ENCODE measurements at regions not wholly inside any gene's neighbourhood (a gene's known extent, or its start where the extent isn't known, plus 50 kb on each side); places are given as distances from the start of the nearest gene placed in this dataset.
A peak's percentile ranks its signal among the peaks of the same experiment; 100 is the strongest.

DNA sequence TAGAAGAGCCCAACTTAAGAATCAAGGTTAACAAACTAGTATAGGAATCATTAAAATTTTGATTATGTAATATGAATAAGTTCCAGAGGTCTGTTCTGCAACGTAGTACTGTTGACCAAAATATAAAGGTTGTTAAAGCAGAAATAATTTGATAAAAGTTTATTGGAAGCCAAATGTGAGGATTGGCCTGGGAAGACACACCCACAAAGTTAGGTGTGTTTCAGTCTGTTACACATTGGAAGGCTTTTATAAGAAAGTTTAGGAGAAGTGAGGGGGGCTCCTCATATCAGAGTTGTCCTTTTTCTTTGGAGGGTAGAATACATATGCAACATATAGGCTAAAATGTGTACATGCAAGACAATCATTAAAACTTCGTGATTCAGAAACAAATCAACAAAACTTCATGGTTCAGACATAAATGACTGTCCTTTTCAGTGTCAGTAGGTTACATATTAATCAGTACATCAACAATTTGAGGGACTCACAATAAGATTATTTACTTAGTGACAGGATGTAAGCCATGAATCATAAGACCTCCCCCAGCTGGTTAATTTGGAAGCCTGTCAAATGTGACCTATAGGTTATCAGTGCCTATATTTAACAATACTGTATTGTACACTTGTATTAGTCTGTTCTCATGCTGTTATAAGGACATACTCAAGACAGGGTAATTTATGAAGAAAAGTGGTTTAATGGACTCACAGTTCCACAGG is 245.0 kb upstream of the B3GALT2 start:
- Histone ChIP-seq H3K27ac (peak overlapping the region; percentile 47), H3K9me3 (ENCODE audit: low read depth) (no peaks in the 10 kb centered on the region), H3K4me3 (no peak overlapping the region), H3K36me3 (replicated peaks; ENCODE audit: insufficient read depth, low read depth) (no peaks in the 10 kb centered on the region), H3K79me2 (no peaks in the 10 kb centered on the region), H3K27me3 (no peaks in the 10 kb centered on the region), H4K20me1 (ENCODE audit: insufficient read depth, poor library complexity, severe bottlenecking) (no peaks in the 10 kb centered on the region), H3K9me2 (replicated peaks; ENCODE audit: insufficient read depth) (no peaks in the 10 kb centered on the region), H3K4me1 (ENCODE audit: insufficient read depth) (no peaks in the 10 kb centered on the region), H3K4me2 (peak overlapping the region; percentile 17), H2AFZ (no peak overlapping the region)
- no peak for DNase-seq (ENCODE audit: low spot score)
- WGBS (ENCODE audit: low lambda C conversion rate, missing lambda C conversion rate), result 64% methylated on average over 2 of the region's 2 CpGs
- TF ChIP-seq EZH2 (IDR thresholded peaks at IDR 0.05; ENCODE audit: borderline replicate concordance) (no peak), EZH2phosphoT487 (IDR thresholded peaks at IDR 0.05; ENCODE audit: low read depth, severe bottlenecking, unreplicated experiment) (no peak)
- TF ChIP-seq, protein P1, sequence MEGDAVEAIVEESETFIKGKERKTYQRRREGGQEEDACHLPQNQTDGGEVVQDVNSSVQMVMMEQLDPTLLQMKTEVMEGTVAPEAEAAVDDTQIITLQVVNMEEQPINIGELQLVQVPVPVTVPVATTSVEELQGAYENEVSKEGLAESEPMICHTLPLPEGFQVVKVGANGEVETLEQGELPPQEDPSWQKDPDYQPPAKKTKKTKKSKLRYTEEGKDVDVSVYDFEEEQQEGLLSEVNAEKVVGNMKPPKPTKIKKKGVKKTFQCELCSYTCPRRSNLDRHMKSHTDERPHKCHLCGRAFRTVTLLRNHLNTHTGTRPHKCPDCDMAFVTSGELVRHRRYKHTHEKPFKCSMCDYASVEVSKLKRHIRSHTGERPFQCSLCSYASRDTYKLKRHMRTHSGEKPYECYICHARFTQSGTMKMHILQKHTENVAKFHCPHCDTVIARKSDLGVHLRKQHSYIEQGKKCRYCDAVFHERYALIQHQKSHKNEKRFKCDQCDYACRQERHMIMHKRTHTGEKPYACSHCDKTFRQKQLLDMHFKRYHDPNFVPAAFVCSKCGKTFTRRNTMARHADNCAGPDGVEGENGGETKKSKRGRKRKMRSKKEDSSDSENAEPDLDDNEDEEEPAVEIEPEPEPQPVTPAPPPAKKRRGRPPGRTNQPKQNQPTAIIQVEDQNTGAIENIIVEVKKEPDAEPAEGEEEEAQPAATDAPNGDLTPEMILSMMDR (IDR thresholded peaks at IDR 0.05; ENCODE audit: poor library complexity), result no peak

DNA sequence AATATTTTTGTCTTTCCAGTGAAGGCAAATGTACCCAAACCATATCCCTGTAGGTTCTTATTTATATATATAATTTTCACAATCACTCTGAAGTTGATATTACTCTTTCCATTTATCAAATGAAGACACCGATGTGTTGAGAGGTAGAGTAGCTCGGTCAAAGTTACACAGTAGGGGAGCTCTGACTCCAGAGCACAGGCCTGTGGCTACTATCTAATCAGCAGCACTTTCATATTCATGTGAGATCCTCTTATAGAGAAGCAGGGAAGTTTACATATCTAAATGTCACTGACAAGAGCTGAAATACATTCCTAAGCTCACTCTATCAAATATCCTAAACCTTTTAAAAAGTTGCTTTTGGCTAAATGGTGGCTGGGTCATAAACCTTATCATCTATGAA is 241.1 kb upstream of the B3GALT2 start:
- H3K9me3 ChIP-seq (ENCODE audit: low read depth), result no peaks in the 10 kb centered on the region
- no peak overlapping the region for H3K27ac ChIP-seq
- H3K36me3 ChIP-seq (replicated peaks; ENCODE audit: insufficient read depth, low read depth), result no peaks in the 10 kb centered on the region
- H3K4me2 ChIP-seq, result no peak overlapping the region
- H2AFZ ChIP-seq, result no peak overlapping the region
- H3K9me2 ChIP-seq (replicated peaks; ENCODE audit: insufficient read depth), result no peaks in the 10 kb centered on the region
- H3K4me1 ChIP-seq (ENCODE audit: insufficient read depth), result no peaks in the 10 kb centered on the region
- WGBS (ENCODE audit: low lambda C conversion rate, missing lambda C conversion rate), result 69% methylated on average over 2 of the region's 2 CpGs
- no peaks in the 10 kb centered on the region for H3K79me2 ChIP-seq
- H3K4me3 ChIP-seq, result no peak overlapping the region
- no peak for DNase-seq (ENCODE audit: low spot score)
- H3K27me3 ChIP-seq, result no peaks in the 10 kb centered on the region
- no peaks in the 10 kb centered on the region for H4K20me1 ChIP-seq (ENCODE audit: insufficient read depth, poor library complexity, severe bottlenecking)
- no peak for TF ChIP-seq EZH2phosphoT487 (IDR thresholded peaks at IDR 0.05; ENCODE audit: low read depth, severe bottlenecking, unreplicated experiment)
- TF ChIP-seq EZH2 (IDR thresholded peaks at IDR 0.05; ENCODE audit: borderline replicate concordance), result no peak
- TF ChIP-seq, protein P1 (IDR thresholded peaks at IDR 0.05; ENCODE audit: poor library complexity), result no peak

DNA sequence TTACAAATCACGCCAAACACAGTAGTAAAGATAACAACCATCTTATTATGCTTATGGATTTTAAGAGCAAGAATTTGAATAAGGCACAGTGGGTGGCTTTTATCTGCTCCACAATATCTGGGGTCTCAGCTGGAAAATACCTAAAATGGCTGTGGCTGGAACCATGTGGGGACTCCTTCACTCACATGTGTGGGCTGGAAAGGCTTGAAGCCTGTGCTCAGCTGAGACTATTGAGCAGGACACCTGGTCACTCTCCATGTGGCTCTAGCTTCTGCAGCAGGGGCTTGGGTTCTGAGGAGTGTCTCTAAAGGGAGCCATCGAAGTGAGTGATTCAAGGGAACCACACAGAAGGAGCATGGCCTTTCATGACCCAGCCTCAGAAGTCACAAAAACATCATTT is 239.6 kb upstream of the B3GALT2 start:
- Histone ChIP-seq H3K4me3 (no peak overlapping the region), H3K4me1 (ENCODE audit: insufficient read depth) (no peaks in the 10 kb centered on the region), H3K27me3 (no peaks in the 10 kb centered on the region), H3K36me3 (replicated peaks; ENCODE audit: insufficient read depth, low read depth) (no peaks in the 10 kb centered on the region), H3K9me3 (ENCODE audit: low read depth) (no peaks in the 10 kb centered on the region), H3K27ac (no peak overlapping the region), H4K20me1 (ENCODE audit: insufficient read depth, poor library complexity, severe bottlenecking) (no peaks in the 10 kb centered on the region), H3K79me2 (no peaks in the 10 kb centered on the region), H2AFZ (no peak overlapping the region), H3K9me2 (replicated peaks; ENCODE audit: insufficient read depth) (no peaks in the 10 kb centered on the region), H3K4me2 (no peak overlapping the region)
- no peak for DNase-seq (ENCODE audit: low spot score)
- TF ChIP-seq EZH2 (IDR thresholded peaks at IDR 0.05; ENCODE audit: borderline replicate concordance) (no peak), EZH2phosphoT487 (IDR thresholded peaks at IDR 0.05; ENCODE audit: low read depth, severe bottlenecking, unreplicated experiment) (no peak)
- TF ChIP-seq, protein P1 (IDR thresholded peaks at IDR 0.05; ENCODE audit: poor library complexity), result no peak
- WGBS (ENCODE audit: low lambda C conversion rate, missing lambda C conversion rate), result 95% methylated on average over 2 of the region's 2 CpGs
